Neuronal stem cell (in vitro differentiated cells): ENCODE measurements at regions not wholly inside any gene's neighbourhood (a gene's known extent, or its start where the extent isn't known, plus 50 kb on each side); places are given as distances from the start of the nearest gene placed in this dataset.

Experiments
- DNase-seq: peaks from one replicate; pipeline ENCODE4 v3.0.0-alpha.2; 2013; ENCODE audit warnings: low spot score
- H2AFZ ChIP-seq: one replicate; pipeline ENCODE4 v1.6.1; 2013; ENCODE audit warnings: mild to moderate bottlenecking, low read length, inconsistent platforms
- H2AK5ac ChIP-seq: 2 replicates; pipeline ENCODE4 v1.6.1; 2013; ENCODE audit warnings: low read depth, mild to moderate bottlenecking, inconsistent platforms, low read length, moderate library complexity, mixed read lengths
- H2BK120ac ChIP-seq: 2 replicates; pipeline ENCODE4 v1.6.1; 2013; ENCODE audit warnings: low read depth, mild to moderate bottlenecking, inconsistent platforms, low read length, moderate library complexity, mixed read lengths
- H2BK12ac ChIP-seq: one replicate; pipeline ENCODE4 v1.6.1; 2013; ENCODE audit warnings: low read length, inconsistent platforms
- H2BK15ac ChIP-seq: 2 replicates; pipeline ENCODE4 v1.6.1; 2013; ENCODE audit warnings: mild to moderate bottlenecking, low read length, inconsistent platforms, mixed read lengths
- H2BK5ac ChIP-seq: one replicate; pipeline ENCODE4 v1.6.1; 2013; ENCODE audit warnings: inconsistent platforms, mild to moderate bottlenecking, low read length, moderate library complexity
- H3K14ac ChIP-seq: one replicate; pipeline ENCODE4 v1.6.1; 2013; ENCODE audit warnings: low read length, inconsistent platforms
- H3K18ac ChIP-seq: 2 replicates; pipeline ENCODE4 v1.6.1; 2013; ENCODE audit warnings: low read length, inconsistent platforms
- H3K23ac ChIP-seq: 2 replicates; pipeline ENCODE4 v1.6.1; 2013; ENCODE audit warnings: low read depth, mild to moderate bottlenecking, mixed read lengths, low read length, inconsistent platforms; ENCODE audit not compliant: poor library complexity
- H3K27ac ChIP-seq: replicated peaks from 3 replicates; pipeline ENCODE4 v1.5.1; 2013; ENCODE audit warnings: low read length, inconsistent platforms
- H3K27me3 ChIP-seq, 3 experiments: 2 replicates each; pipeline ENCODE4 v1.6.1; 2013; ENCODE audit warnings: low read length in 3 of 3, mild to moderate bottlenecking in 2 of 3, inconsistent platforms in 1 of 3, low read depth in 1 of 3, mixed read lengths in 1 of 3, moderate library complexity in 1 of 3; ENCODE audit not compliant: control insufficient read depth in 3 of 3, insufficient read depth in 3 of 3
- H3K36me3 ChIP-seq, 2 donors: replicated peaks in 1 of 2; 2 replicates each; pipeline ENCODE4 v1.6.1; 2013; ENCODE audit warnings: low read length in 2 of 2; ENCODE audit not compliant: control insufficient read depth in 2 of 2, insufficient read depth in 2 of 2
- H3K4ac ChIP-seq: 2 replicates; pipeline ENCODE4 v1.6.1; 2013; ENCODE audit warnings: inconsistent platforms, mild to moderate bottlenecking, low read length, moderate library complexity
- H3K4me1 ChIP-seq, 2 donors: 1 replicate in 1 of 2; 2 replicates in 1 of 2; pipeline ENCODE4 v1.6.1; 2013; ENCODE audit warnings: low read length in 2 of 2, low read depth in 1 of 2; ENCODE audit not compliant: control insufficient read depth in 2 of 2, insufficient read depth in 1 of 2
- H3K4me2 ChIP-seq: one replicate; pipeline ENCODE4 v1.6.1; 2013; ENCODE audit warnings: mild to moderate bottlenecking, low read length, inconsistent platforms; ENCODE audit not compliant: insufficient read depth, poor library complexity, severe bottlenecking
- H3K4me3 ChIP-seq, 2 donors: 2 replicates each; pipeline ENCODE4 v1.5.1; 2013; ENCODE audit warnings: low read length in 2 of 2, mild to moderate bottlenecking in 2 of 2, inconsistent platforms in 1 of 2, moderate library complexity in 1 of 2
- H3K79me1 ChIP-seq: one replicate; pipeline ENCODE4 v1.6.1; 2013; ENCODE audit warnings: low read depth, mild to moderate bottlenecking, inconsistent platforms, low read length, moderate library complexity
- H3K9ac ChIP-seq: one replicate; pipeline ENCODE4 v1.6.1; 2013; ENCODE audit warnings: mild to moderate bottlenecking, low read depth, low read length, inconsistent platforms; ENCODE audit not compliant: poor library complexity
- H3K9me3 ChIP-seq, 2 donors: replicated peaks in 1 of 2; 2 replicates each; pipeline versions ENCODE3 to v1.6.1; 2013; ENCODE audit warnings: low read length in 2 of 2, mild to moderate bottlenecking in 2 of 2, inconsistent platforms in 1 of 2, low read depth in 1 of 2, mixed read lengths in 1 of 2, moderate library complexity in 1 of 2; ENCODE audit not compliant: control insufficient read depth in 2 of 2, insufficient read depth in 1 of 2
- H4K8ac ChIP-seq: one replicate; pipeline ENCODE4 v1.6.1; 2013; ENCODE audit warnings: low read depth, mild to moderate bottlenecking, inconsistent platforms, low read length, moderate library complexity
- H4K91ac ChIP-seq: one replicate; pipeline ENCODE4 v1.6.1; 2013; ENCODE audit warnings: low read length, low read depth, mild to moderate bottlenecking, inconsistent platforms; ENCODE audit not compliant: poor library complexity
- WGBS, 2 donors: extraction: QIAGEN DNeasy Blood & Tissue Kit; methylation state at CpG; one replicate each; pipeline ENCODE4 v1.1.7; 2013; ENCODE audit warnings: missing lambda C conversion rate in 2 of 2, mixed read lengths in 1 of 2; ENCODE audit not compliant: insufficient read length in 2 of 2, insufficient replicate concordance in 1 of 2; ENCODE audit errors: extremely low coverage in 2 of 2; 5-methylcytosine and 5-hydroxymethylcytosine counted together

GRCh38 chr6:21648475-21649050 lies 55.0 kb downstream of the SOX4 start:
- H4K8ac ChIP-seq = no peak overlapping the region
- no peaks in the 10 kb centered on the region for H3K4me1 ChIP-seq
- no peak for DNase-seq

GRCh38 chr6:21653323-21653722 lies 59.8 kb downstream of the SOX4 start:
- Histone ChIP-seq H3K27ac (no peak overlapping the region), H3K18ac (no peak overlapping the region), H2BK120ac (no peak overlapping the region), H2AK5ac (no peak overlapping the region), H3K9me3 (no peaks in the 10 kb centered on the region), H2BK5ac (no peak overlapping the region), H3K27me3 (no peaks in the 10 kb centered on the region), H3K36me3 (no peaks in the 10 kb centered on the region), H2BK12ac (no peak overlapping the region), H3K79me1 (no peaks in the 10 kb centered on the region), H2BK15ac (no peak overlapping the region), H3K4me1 (peaks cover 0 to 4% of the 10 kb centered on the region in 2 donors), H4K8ac (no peak overlapping the region), H2AFZ (no peak overlapping the region), H3K9ac (no peak overlapping the region), H3K4me3 (no peak overlapping the region), H4K91ac (no peak overlapping the region), H3K23ac (no peak overlapping the region), H3K4me2 (no peak overlapping the region), H3K14ac (no peak overlapping the region), H3K4ac (no peak overlapping the region)
- no CpG with 5 or more reads among the region's 4 CpGs for WGBS, 2 donors
- DNase-seq = no peak

More at GRCh38 chr6:21648475-21649050, 55.0 kb downstream of the SOX4 start:
- Histone ChIP-seq H3K9me3 (no peaks in the 10 kb centered on the region), H2BK120ac (no peak overlapping the region), H2BK15ac (no peak overlapping the region), H3K4me3 (no peak overlapping the region), H3K23ac (no peak overlapping the region), H3K4me2 (no peak overlapping the region), H3K79me1 (no peaks in the 10 kb centered on the region), H3K4ac (no peak overlapping the region), H3K27ac (no peak overlapping the region), H4K91ac (no peak overlapping the region), H3K9ac (no peak overlapping the region), H2BK12ac (no peak overlapping the region), H2BK5ac (no peak overlapping the region), H3K36me3 (no peaks in the 10 kb centered on the region), H2AK5ac (no peak overlapping the region), H3K14ac (no peak overlapping the region), H3K18ac (no peak overlapping the region), H2AFZ (no peak overlapping the region), H3K27me3 (no peaks in the 10 kb centered on the region)
- WGBS, 2 donors = no CpG with 5 or more reads among the region's 3 CpGs

- H4K8ac ChIP-seq = no peak overlapping the region
- no peak for DNase-seq
Measured at GRCh38 chr6:21653905-21654304, 60.4 kb downstream of the SOX4 start.

GRCh38 chr6:21654361-21654760 lies 60.8 kb downstream of the SOX4 start:
- Histone ChIP-seq H4K91ac (no peak overlapping the region), H3K14ac (no peak overlapping the region), H2BK120ac (no peak overlapping the region), H3K9ac (no peak overlapping the region), H2AFZ (peak overlapping the region; percentile 54), H3K23ac (no peak overlapping the region), H3K4ac (no peak overlapping the region), H2BK15ac (no peak overlapping the region), H3K4me2 (no peak overlapping the region), H3K18ac (no peak overlapping the region), H3K4me1 (peaks cover 0 to 4% of the 10 kb centered on the region in 2 donors), H2AK5ac (no peak overlapping the region), H3K4me3 (no peak overlapping the region), H3K27ac (no peak overlapping the region), H2BK5ac (no peak overlapping the region), H3K79me1 (no peaks in the 10 kb centered on the region), H4K8ac (no peak overlapping the region), H3K36me3 (no peaks in the 10 kb centered on the region), H3K9me3 (no peaks in the 10 kb centered on the region), H2BK12ac (no peak overlapping the region), H3K27me3 (no peaks in the 10 kb centered on the region)
- no peak for DNase-seq
- no CpG with 5 or more reads among the region's 2 CpGs for WGBS, 2 donors

More at GRCh38 chr6:21653905-21654304, 60.4 kb downstream of the SOX4 start:
- Histone ChIP-seq H2BK12ac (no peak overlapping the region), H2AFZ (peak overlapping the region; percentile 54), H3K4me3 (no peak overlapping the region), H3K4ac (no peak overlapping the region), H3K18ac (no peak overlapping the region), H2BK120ac (no peak overlapping the region), H3K4me1 (peaks cover 0 to 4% of the 10 kb centered on the region in 2 donors), H3K23ac (no peak overlapping the region), H3K36me3 (no peaks in the 10 kb centered on the region), H3K14ac (no peak overlapping the region), H2AK5ac (no peak overlapping the region), H2BK5ac (no peak overlapping the region), H3K27ac (no peak overlapping the region), H3K9me3 (no peaks in the 10 kb centered on the region), H3K4me2 (no peak overlapping the region), H2BK15ac (no peak overlapping the region), H3K27me3 (no peaks in the 10 kb centered on the region), H3K9ac (no peak overlapping the region), H4K91ac (no peak overlapping the region), H3K79me1 (no peaks in the 10 kb centered on the region)
- no CpG with 5 or more reads among the region's 7 CpGs for WGBS, 2 donors
